HG03575 (cell line): ENCODE measurements at regions not wholly inside any gene's neighbourhood (a gene's known extent, or its start where the extent isn't known, plus 50 kb on each side); places are given as distances from the start of the nearest gene placed in this dataset.

ENCODE experiments used
- ATAC-seq: cut with Tn5 transposase; IDR thresholded peaks from one replicate; pipeline ENCODE4 v1.9.1; 2021; ENCODE audit not compliant: unreplicated experiment, insufficient number of reproducible peaks, low FRiP score; ENCODE audit errors: extremely low read depth

- no peak for ATAC-seq
Measured at GRCh38 chr14:87879389-87879788, 113.6 kb downstream of the GALC start.

GRCh38 chr14:87878959-87879358 is 114.0 kb downstream of the GALC start:
- no peak for ATAC-seq

- no peak for ATAC-seq
Measured at GRCh38 chr14:87877877-87878276, 115.1 kb downstream of the GALC start.

GRCh38 chr14:87874676-87875075 is 118.3 kb downstream of the GALC start:
- no peak for ATAC-seq

GRCh38 chr14:87873741-87874140 is 119.2 kb downstream of the GALC start:
- no peak for ATAC-seq

GRCh38 chr14:87869619-87870583 is 123.1 kb downstream of the GALC start:
- ATAC-seq: peak; percentile 67

GRCh38 chr14:87868920-87869319 is 124.1 kb downstream of the GALC start:
- no peak for ATAC-seq

- ATAC-seq: no peak
Measured at GRCh38 chr14:87866116-87866515, 126.9 kb downstream of the GALC start.

- no peak for ATAC-seq
Measured at GRCh38 chr14:87864356-87865270, 128.4 kb downstream of the GALC start.

GRCh38 chr14:87863047-87863446 is 129.9 kb downstream of the GALC start:
- ATAC-seq: no peak

- ATAC-seq: no peak
Measured at GRCh38 chr14:87852107-87852506, 140.9 kb downstream of the GALC start.

GRCh38 chr14:87851190-87851589 is 141.8 kb downstream of the GALC start:
- no peak for ATAC-seq

GRCh38 chr14:87847216-87847755 is 145.7 kb downstream of the GALC start:
- no peak for ATAC-seq

GRCh38 chr14:87840906-87841305 is 152.1 kb downstream of the GALC start:
- ATAC-seq: no peak

- ATAC-seq: no peak
Measured at GRCh38 chr14:87838931-87839330, 154.1 kb downstream of the GALC start.

GRCh38 chr14:87837296-87837695 is 155.7 kb downstream of the GALC start:
- ATAC-seq: no peak

- no peak for ATAC-seq
Measured at GRCh38 chr14:87834594-87834993, 158.4 kb downstream of the GALC start.

- ATAC-seq: no peak
Measured at GRCh38 chr14:87833026-87833425, 160.0 kb downstream of the GALC start.

- no peak for ATAC-seq
Measured at GRCh38 chr14:87830443-87831096, 162.4 kb downstream of the GALC start.
